H1 (cell line): ENCODE measurements at regions not wholly inside any gene's neighbourhood (a gene's known extent, or its start where the extent isn't known, plus 50 kb on each side); places are given as distances from the start of the nearest gene placed in this dataset.

ENCODE experiments used
- CTCF ChIA-PET: fragments of 300-600 bp; sonication (Branson Sonifier 250); formaldehyde crosslinking; loops from one replicate; lab custom pipeline; 2021; ENCODE audit not compliant: partially characterized antibody; lab: Charles Lee
- POLR2A ChIA-PET: fragments of 300-600 bp; sonication (Branson Sonifier 250); formaldehyde crosslinking; loops from one replicate; lab custom pipeline; 2021; ENCODE audit warnings: inconsistent platforms; ENCODE audit not compliant: partially characterized antibody; lab: Charles Lee
- DNase-seq, 2 experiments: peaks; one replicate each; pipeline versions ENCODE4 v3.0.0 to v3.0.0-alpha.2; 2010 to 2022; ENCODE audit warnings: low spot score in 2 of 2, low read depth in 1 of 2, mixed read lengths in 1 of 2
- FAIRE-seq: peaks from 2 replicates; lab custom pipeline; 2011; peaks lifted over from hg19 to GRCh38; lab: Jason Lieb, UNC
- H2AFZ ChIP-seq: 2 replicates; pipeline ENCODE4 v1.8.1; 2012; ENCODE audit warnings: low read length, inconsistent platforms
- H2AK5ac ChIP-seq: 2 replicates; pipeline ENCODE4 v1.6.1; 2013; ENCODE audit warnings: low read depth, low read length
- H2BK120ac ChIP-seq: replicated peaks from 2 replicates; pipeline ENCODE3; 2013; ENCODE audit warnings: low read depth, low read length, inconsistent platforms
- H2BK12ac ChIP-seq: 2 replicates; pipeline ENCODE4 v1.6.1; 2013; ENCODE audit warnings: low read depth, low read length
- H2BK15ac ChIP-seq: 2 replicates; pipeline ENCODE4 v1.6.1; 2013; ENCODE audit warnings: low read length
- H2BK20ac ChIP-seq: 2 replicates; pipeline ENCODE4 v1.6.1; 2013; ENCODE audit warnings: low read length
- H2BK5ac ChIP-seq: 2 replicates; pipeline ENCODE4 v1.6.1; 2013; ENCODE audit warnings: low read depth, low read length
- H3K14ac ChIP-seq: 2 replicates; pipeline ENCODE4 v1.6.1; 2013; ENCODE audit warnings: inconsistent platforms; ENCODE audit not compliant: insufficient read length
- H3K18ac ChIP-seq: 2 replicates; pipeline ENCODE4 v1.6.1; 2013; ENCODE audit warnings: low read length; ENCODE audit errors: extremely low read depth
- H3K23ac ChIP-seq: 2 replicates; pipeline ENCODE4 v1.6.1; 2013; ENCODE audit warnings: inconsistent platforms; ENCODE audit not compliant: insufficient read length
- H3K23me2 ChIP-seq: 2 replicates; pipeline ENCODE4 v1.6.1; 2013; ENCODE audit warnings: low read depth, low read length
- H3K27ac ChIP-seq: 2 replicates; pipeline ENCODE4 v1.6.1; 2011; ENCODE audit warnings: low read depth, low read length, inconsistent platforms
- H3K27me3 ChIP-seq, 4 experiments: replicated peaks in 1 of 4; 1 replicate in 1 of 4; 2 replicates in 3 of 4; pipeline versions ENCODE4 v1.6.1 to v1.8.1; 2011 to 2013; ENCODE audit warnings: low read length in 3 of 4, mild to moderate bottlenecking in 3 of 4, inconsistent platforms in 2 of 4, mixed read lengths in 2 of 4, moderate library complexity in 1 of 4; ENCODE audit not compliant: control insufficient read depth in 3 of 4, insufficient read depth in 3 of 4; ENCODE audit errors: extremely low read depth in 1 of 4
- H3K36me3 ChIP-seq, 4 experiments: 2 replicates each; pipeline versions ENCODE4 v1.6.1 to v1.8.1; 2011 to 2013; ENCODE audit warnings: mild to moderate bottlenecking in 4 of 4, low read length in 3 of 4, moderate library complexity in 2 of 4, control low read depth in 1 of 4, inconsistent platforms in 1 of 4; ENCODE audit not compliant: insufficient read depth in 4 of 4, control insufficient read depth in 2 of 4
- H3K4ac ChIP-seq: replicated peaks from 2 replicates; pipeline ENCODE3; 2013; ENCODE audit warnings: low read length, low read depth, mixed read lengths, inconsistent platforms; ENCODE audit not compliant: insufficient read length
- H3K4me1 ChIP-seq, 4 experiments: replicated peaks in 1 of 4; 1 replicate in 1 of 4; 2 replicates in 3 of 4; pipeline versions ENCODE4 v1.6.1 to v1.8.1; 2011 to 2013; ENCODE audit warnings: low read length in 3 of 4, inconsistent platforms in 2 of 4, mixed read lengths in 1 of 4; ENCODE audit not compliant: insufficient read depth in 4 of 4, control insufficient read depth in 3 of 4
- H3K4me2 ChIP-seq, 2 experiments: 2 replicates each; pipeline versions ENCODE4 v1.6.1 to v1.8.1; 2011 to 2013; ENCODE audit warnings: low read depth in 2 of 2, low read length in 2 of 2, control low read depth in 1 of 2, inconsistent platforms in 1 of 2, mild to moderate bottlenecking in 1 of 2; ENCODE audit not compliant: insufficient read depth in 1 of 2
- H3K4me3 ChIP-seq, 4 experiments: fragments of 200-600, 300-600 bp in 1 of 4; sonication (generic), shearing (Covaris generic), sonication (Bioruptor Twin) in 1 of 4; 2 replicates each; pipeline versions ENCODE4 v1.5.1 to v1.8.1; 2011 to 2016; ENCODE audit warnings: low read length in 4 of 4, low read depth in 3 of 4, control low read depth in 2 of 4, inconsistent platforms in 2 of 4, mild to moderate bottlenecking in 2 of 4, mixed read lengths in 1 of 4, moderate library complexity in 1 of 4; ENCODE audit not compliant: insufficient read depth in 2 of 4; ENCODE audit errors: extremely low read depth in 1 of 4
- H3K56ac ChIP-seq: replicated peaks from 2 replicates; pipeline ENCODE3; 2013; ENCODE audit warnings: low read depth, mild to moderate bottlenecking, mixed read lengths, low read length, inconsistent platforms; ENCODE audit not compliant: insufficient read length
- H3K79me1 ChIP-seq: 2 replicates; pipeline ENCODE4 v1.6.1; 2013; ENCODE audit warnings: low read depth, low read length, control low read depth
- H3K79me2 ChIP-seq, 2 experiments: 2 replicates each; pipeline versions ENCODE4 v1.6.1 to v1.8.1; 2012 to 2013; ENCODE audit warnings: low read length in 2 of 2, mild to moderate bottlenecking in 2 of 2, inconsistent platforms in 1 of 2; ENCODE audit not compliant: insufficient read depth in 2 of 2, control insufficient read depth in 1 of 2
- H3K9ac ChIP-seq, 4 experiments: replicated peaks in 1 of 4; 1 replicate in 1 of 4; 2 replicates in 3 of 4; pipeline versions ENCODE4 v1.6.1 to v1.8.1; 2011 to 2013; ENCODE audit warnings: low read depth in 3 of 4, low read length in 3 of 4, control low read depth in 2 of 4, mild to moderate bottlenecking in 2 of 4, moderate library complexity in 2 of 4, inconsistent platforms in 1 of 4; ENCODE audit errors: extremely low read depth in 1 of 4
- H3K9me3 ChIP-seq, 2 experiments: 2 replicates each; pipeline versions ENCODE4 v1.6.1 to v1.8.1; 2012 to 2013; ENCODE audit warnings: mild to moderate bottlenecking in 2 of 2, moderate library complexity in 2 of 2, control low read depth in 1 of 2, inconsistent platforms in 1 of 2, low read depth in 1 of 2, low read length in 1 of 2, mixed read lengths in 1 of 2; ENCODE audit not compliant: insufficient read depth in 2 of 2
- H4K20me1 ChIP-seq, 2 experiments: replicated peaks in 1 of 2; 2 replicates each; pipeline versions ENCODE3 to v1.8.1; 2011 to 2013; ENCODE audit warnings: inconsistent platforms in 2 of 2, low read length in 2 of 2, mild to moderate bottlenecking in 1 of 2; ENCODE audit not compliant: insufficient read depth in 2 of 2, control insufficient read depth in 1 of 2
- H4K5ac ChIP-seq: 2 replicates; pipeline ENCODE4 v1.6.1; 2013; ENCODE audit warnings: low read length, low read depth, mixed read lengths, inconsistent platforms; ENCODE audit not compliant: insufficient read length
- H4K8ac ChIP-seq: 2 replicates; pipeline ENCODE4 v1.8.0; 2013; ENCODE audit warnings: mild to moderate bottlenecking, moderate library complexity, low read length, inconsistent platforms; ENCODE audit not compliant: insufficient read depth; ENCODE audit errors: extremely low read depth
- H4K91ac ChIP-seq: replicated peaks from 2 replicates; pipeline ENCODE3; 2013; ENCODE audit warnings: low read length, mixed read lengths, inconsistent platforms; ENCODE audit not compliant: insufficient read length
- ASH2L ChIP-seq: fragments of 200-600, 300-600 bp; sonication (generic); IDR thresholded peaks from one replicate; pipeline ENCODE4 v1.7.1; 2017; ENCODE audit warnings: low read length
- CTBP2 ChIP-seq: IDR thresholded peaks from 2 replicates; pipeline ENCODE4 v1.7.0; 2011; ENCODE audit warnings: borderline replicate concordance, mild to moderate bottlenecking, moderate library complexity, mixed read lengths, low read length; ENCODE audit not compliant: insufficient read depth, insufficient read length
- CTCF ChIP-seq, 3 experiments: IDR thresholded peaks; 1 replicate in 2 of 3; 2 replicates in 1 of 3; pipeline versions ENCODE4 v1.5.1 to v1.6.1; 2011; ENCODE audit warnings: low read length in 3 of 3, mild to moderate bottlenecking in 3 of 3, inconsistent platforms in 2 of 3, low read depth in 1 of 3, moderate library complexity in 1 of 3; ENCODE audit not compliant: insufficient read depth in 1 of 3; ENCODE audit errors: control extremely low read depth in 1 of 3
- JUN ChIP-seq: IDR thresholded peaks from 2 replicates; pipeline ENCODE4 v1.6.1; 2011; ENCODE audit warnings: low read depth, mild to moderate bottlenecking, improper control_type of control experiment, low read length
- POU5F1 ChIP-seq: IDR thresholded peaks from 2 replicates; pipeline ENCODE4 v1.6.1; 2011; ENCODE audit warnings: low read depth, mild to moderate bottlenecking, low read length, moderate library complexity
- SP1 ChIP-seq: IDR thresholded peaks from 2 replicates; pipeline ENCODE4 v1.6.1; 2011; ENCODE audit warnings: low read depth, low read length
- TEAD4 ChIP-seq: IDR thresholded peaks from 2 replicates; pipeline ENCODE4 v1.6.1; 2012; ENCODE audit warnings: low read depth, low read length, inconsistent platforms, mixed read lengths
- WGBS, 2 experiments: shearing (Covaris generic) in 1 of 2; methylation state at CpG; one replicate each; pipeline versions ENCODE4 v1.1.6 to v1.1.7; 2013 to 2015; ENCODE audit warnings: low lambda C conversion rate in 2 of 2, mixed read lengths in 2 of 2, inconsistent platforms in 1 of 2, low coverage in 1 of 2, missing lambda C conversion rate in 1 of 2; ENCODE audit not compliant: insufficient replicate concordance in 2 of 2, insufficient coverage in 1 of 2, insufficient read length in 1 of 2; ENCODE audit errors: extremely low coverage in 1 of 2, missing lambda C conversion rate in 1 of 2; 5-methylcytosine and 5-hydroxymethylcytosine counted together

GRCh38 chr4:156690572-156690971 is 281.0 kb downstream of the PDGFC start:
- Histone ChIP-seq H2AK5ac (no peak overlapping the region), H4K8ac (no peak overlapping the region), H3K4me1 (no peaks in the 10 kb centered on the region), H3K14ac (no peak overlapping the region), H3K4ac (no peak overlapping the region), H2BK12ac (no peak overlapping the region), H3K4me2 (no peak overlapping the region), H2BK15ac (no peak overlapping the region), H2BK120ac (no peak overlapping the region), H4K20me1 (no peaks in the 10 kb centered on the region), H2AFZ (no peak overlapping the region), H3K36me3 (no peaks in the 10 kb centered on the region), H2BK20ac (no peak overlapping the region), H3K4me3 (no peak overlapping the region), H3K23ac (no peak overlapping the region), H3K56ac (no peak overlapping the region), H3K9me3 (no peaks in the 10 kb centered on the region), H3K79me2 (no peaks in the 10 kb centered on the region), H3K9ac (no peak overlapping the region), H4K5ac (no peak overlapping the region), H3K79me1 (no peaks in the 10 kb centered on the region), H3K23me2 (no peaks in the 10 kb centered on the region), H4K91ac (no peak overlapping the region), H3K27me3 (no peaks in the 10 kb centered on the region), H2BK5ac (no peak overlapping the region), H3K27ac (no peak overlapping the region), H3K18ac (no peak overlapping the region)
- ChIA-PET POLR2A (no interaction called here), CTCF (interaction anchor here (0.9 kb wide), 1 partner anchor 708 kb away, joined by 3 read pairs; no protein-coding TSS in a partner anchor)
- FAIRE-seq (no peak), DNase-seq (no peak)
- TF ChIP-seq CTBP2 (no peak), JUN (no peak), CTCF (IDR thresholded peaks at IDR 0.05; ENCODE audit: control extremely low read depth in 1 of 3, insufficient read depth in 1 of 3, low read depth in 1 of 3, low read length in 3 of 3) (no peak), ASH2L (no peak), POU5F1 (no peak), TEAD4 (no peak), SP1 (no peak)
- 94% methylated on average over 2 of the region's 2 CpGs; no CpG with 5 or more reads in 1 of the 2 experiments for WGBS, 2 experiments
